ENCODE measurements at regions not wholly inside any gene's neighbourhood (a gene's known extent, or its start where the extent isn't known, plus 50 kb on each side); places are given as distances from the start of the nearest gene placed in this dataset.
A peak's percentile ranks its signal among the peaks of the same experiment; 100 is the strongest.
"Not testable (repeated sequence)": the region's sequence is repeated elsewhere in the genome, so short reads cannot be mapped to it uniquely, and the experiment has no call there.

GRCh38 chr2:168330624-168331423 is 83.4 kb upstream of the STK39 start:
- intact Hi-C loops (cut with DNase I): loop anchor here in 2 of 10 donors (10.0 kb wide), 1 partner anchor 196 kb away; no protein-coding TSS in a partner anchor
- TF ChIP-seq, protein P1, sequence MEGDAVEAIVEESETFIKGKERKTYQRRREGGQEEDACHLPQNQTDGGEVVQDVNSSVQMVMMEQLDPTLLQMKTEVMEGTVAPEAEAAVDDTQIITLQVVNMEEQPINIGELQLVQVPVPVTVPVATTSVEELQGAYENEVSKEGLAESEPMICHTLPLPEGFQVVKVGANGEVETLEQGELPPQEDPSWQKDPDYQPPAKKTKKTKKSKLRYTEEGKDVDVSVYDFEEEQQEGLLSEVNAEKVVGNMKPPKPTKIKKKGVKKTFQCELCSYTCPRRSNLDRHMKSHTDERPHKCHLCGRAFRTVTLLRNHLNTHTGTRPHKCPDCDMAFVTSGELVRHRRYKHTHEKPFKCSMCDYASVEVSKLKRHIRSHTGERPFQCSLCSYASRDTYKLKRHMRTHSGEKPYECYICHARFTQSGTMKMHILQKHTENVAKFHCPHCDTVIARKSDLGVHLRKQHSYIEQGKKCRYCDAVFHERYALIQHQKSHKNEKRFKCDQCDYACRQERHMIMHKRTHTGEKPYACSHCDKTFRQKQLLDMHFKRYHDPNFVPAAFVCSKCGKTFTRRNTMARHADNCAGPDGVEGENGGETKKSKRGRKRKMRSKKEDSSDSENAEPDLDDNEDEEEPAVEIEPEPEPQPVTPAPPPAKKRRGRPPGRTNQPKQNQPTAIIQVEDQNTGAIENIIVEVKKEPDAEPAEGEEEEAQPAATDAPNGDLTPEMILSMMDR (IDR thresholded peaks at IDR 0.05): no peak

GRCh38 chr2:168335254-168335653 is 87.9 kb upstream of the STK39 start:
- DNase-seq, H3K36me3 ChIP-seq, ATAC-seq, H3K4me1 ChIP-seq, H3K27ac ChIP-seq, H3K27me3 ChIP-seq, H3K4me3 ChIP-seq: not testable (repeated sequence)
- peaks cover 0 to 20% (median 12%) of the 10 kb centered on the region in 11 donors for H3K9me3 ChIP-seq
- intact Hi-C loops (cut with DNase I): loop anchor here in 3 of 10 donors (5.0 to 10.0 kb wide), 2 partner anchors 193 to 200 kb away; no protein-coding TSS in a partner anchor
- 87 to 94% methylated on average over 8 of the region's 8 CpGs for WGBS, 2 donors

More at GRCh38 chr2:168330624-168331423, 83.4 kb upstream of the STK39 start:
- Histone ChIP-seq H3K9me3 (peaks cover 0 to 27% (median 19%) of the 10 kb centered on the region in 11 donors), H3K36me3 (no peaks in the 10 kb centered on the region), H3K4me3 (no peak overlapping the region), H3K4me1 (no peaks in the 10 kb centered on the region), H3K27me3 (no peaks in the 10 kb centered on the region), H3K27ac (no peak overlapping the region)
- no peak for DNase-seq
- ATAC-seq: no peak

DNA sequence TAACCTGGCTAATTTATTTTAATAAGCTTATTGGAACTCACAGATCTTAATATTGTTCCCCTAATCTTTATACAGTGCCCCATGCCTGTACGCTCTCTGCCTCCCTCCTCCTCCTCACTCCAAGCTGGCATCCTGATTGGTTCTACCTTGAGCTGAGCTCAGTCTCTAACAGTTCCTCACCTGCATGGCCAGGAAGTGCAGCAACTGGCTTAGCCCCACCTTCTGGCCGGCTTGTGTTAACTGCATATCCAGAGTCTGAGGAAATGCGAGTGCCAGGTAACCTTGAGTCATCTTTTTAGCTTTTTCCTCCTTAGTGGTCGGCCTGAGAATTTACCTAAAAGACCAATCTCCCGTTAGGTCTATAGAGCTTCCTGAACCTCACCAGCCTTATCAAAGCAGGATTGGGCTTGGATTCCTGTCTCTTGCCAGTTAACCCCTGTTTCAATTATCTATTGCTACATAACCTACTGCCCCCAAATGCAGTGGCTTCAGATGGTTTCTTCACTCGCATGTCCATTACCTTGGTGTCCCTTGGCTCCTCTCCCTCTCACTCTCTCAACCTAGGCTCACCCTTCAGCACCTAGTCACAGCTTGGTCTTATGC is 89.5 kb upstream of the STK39 start:
- TF ChIP-seq, protein P1 (IDR thresholded peaks at IDR 0.05): peak in 6 of 9 donors; percentile 31 to 55 (median 44)
- intact Hi-C loops (cut with DNase I): loop anchor here in 3 of 10 donors (5.0 to 10.0 kb wide), 2 partner anchors 195 to 202 kb away; no protein-coding TSS in a partner anchor
- H3K4me1 ChIP-seq: no peaks in the 10 kb centered on the region
- ATAC-seq (peak in 5 of 8 donors; percentile 33 to 72 (median 68)), DNase-seq (peak in 1 of 2 donors; percentile 17)
- peaks cover 0 to 5% (median 0%) of the 10 kb centered on the region in 11 donors for H3K9me3 ChIP-seq
- H3K27ac ChIP-seq: no peak overlapping the region
- no peaks in the 10 kb centered on the region for H3K36me3 ChIP-seq
- H3K4me3 ChIP-seq: no peak overlapping the region
- no peaks in the 10 kb centered on the region for H3K27me3 ChIP-seq
- WGBS, 2 donors: 69 to 80% methylated on average over 6 of the region's 6 CpGs

GRCh38 chr2:168338292-168338691 is 90.9 kb upstream of the STK39 start:
- Histone ChIP-seq H3K9me3 (no peaks in the 10 kb centered on the region), H3K4me1 (no peaks in the 10 kb centered on the region), H3K27me3 (no peaks in the 10 kb centered on the region), H3K36me3 (no peaks in the 10 kb centered on the region), H3K27ac (no peak overlapping the region), H3K4me3 (no peak overlapping the region)
- 60 to 65% methylated on average over 3 of the region's 3 CpGs for WGBS, 2 donors
- ATAC-seq: no peak
- intact Hi-C loops (cut with DNase I): loop anchor here in 3 of 10 donors (5.0 to 10.0 kb wide), 2 partner anchors 196 to 203 kb away; no protein-coding TSS in a partner anchor
- no peak for DNase-seq
- TF ChIP-seq, protein P1 (IDR thresholded peaks at IDR 0.05): no peak

Measured in heart right ventricle (tissue), 16 donors.